HG03439 (cell line): ENCODE measurements at regions not wholly inside any gene's neighbourhood (a gene's known extent, or its start where the extent isn't known, plus 50 kb on each side); places are given as distances from the start of the nearest gene placed in this dataset.

ENCODE experiments used
- ATAC-seq: cut with Tn5 transposase; IDR thresholded peaks from one replicate; pipeline ENCODE4 v1.9.1; 2021; ENCODE audit warnings: mild to moderate bottlenecking, moderate library complexity; ENCODE audit not compliant: unreplicated experiment

GRCh38 chr2:133666621-133667020, 98.4 kb upstream of the NCKAP5 start:
- no peak for ATAC-seq

DNA sequence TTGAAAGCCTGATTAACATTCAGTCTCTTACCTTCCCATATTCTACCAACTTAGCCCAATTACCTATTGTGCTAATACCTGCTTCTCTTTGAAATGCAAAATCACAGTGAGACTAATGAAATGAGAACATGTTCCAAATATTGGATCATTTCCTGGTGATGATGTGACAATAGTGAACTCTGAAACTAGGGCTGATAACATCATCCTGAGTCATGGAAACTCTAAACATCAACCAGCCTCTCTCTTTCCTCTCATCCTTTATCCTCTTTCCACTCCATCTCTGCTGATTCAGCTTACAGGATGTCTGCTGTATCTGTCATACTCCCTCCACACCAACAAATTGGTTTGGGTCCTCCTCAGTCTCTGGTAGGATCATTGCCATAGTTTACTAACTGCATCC, 98.8 kb upstream of the NCKAP5 start:
- no peak for ATAC-seq

DNA sequence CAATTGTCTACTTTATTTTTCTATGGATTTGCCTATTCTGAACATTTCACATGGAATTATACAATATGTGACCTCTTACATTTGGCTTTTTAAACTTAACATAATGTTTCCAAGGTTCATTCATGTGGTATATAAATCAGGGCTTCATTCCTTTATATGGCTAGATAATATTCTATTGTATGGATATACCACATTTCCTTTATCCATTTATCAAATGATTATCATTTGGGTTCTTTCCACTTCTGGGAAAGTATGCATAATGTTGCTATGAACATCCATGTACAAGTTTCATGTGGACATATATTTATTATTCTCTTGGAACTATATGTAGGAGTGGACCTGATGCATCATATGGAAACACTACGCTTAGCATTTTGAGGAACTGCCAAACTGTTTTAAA, 99.7 kb upstream of the NCKAP5 start:
- no peak for ATAC-seq

DNA sequence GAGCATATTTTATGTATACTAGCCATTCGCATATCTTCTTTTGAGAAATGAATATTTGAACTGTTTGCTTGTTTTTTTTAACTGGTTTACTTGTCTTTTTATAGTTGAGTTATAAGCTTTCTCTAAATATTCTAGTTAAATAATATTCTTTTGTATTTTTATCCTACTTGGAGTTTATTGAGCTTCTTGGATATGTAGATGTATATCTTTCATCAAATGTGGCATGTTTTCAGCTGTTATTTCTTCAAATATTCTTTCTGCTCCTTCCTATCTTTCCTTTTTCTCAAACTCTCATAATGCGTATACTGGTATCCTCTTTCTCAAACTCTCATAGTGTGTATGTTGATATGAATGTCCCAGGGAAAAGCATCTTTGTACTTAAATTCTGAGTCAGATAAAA, 100.3 kb upstream of the NCKAP5 start:
- ATAC-seq = no peak

- ATAC-seq = no peak
Measured at GRCh38 chr2:133673305-133673905, 105.1 kb upstream of the NCKAP5 start.

- no peak for ATAC-seq
Measured at GRCh38 chr2:133674066-133674432, 105.8 kb upstream of the NCKAP5 start.

DNA sequence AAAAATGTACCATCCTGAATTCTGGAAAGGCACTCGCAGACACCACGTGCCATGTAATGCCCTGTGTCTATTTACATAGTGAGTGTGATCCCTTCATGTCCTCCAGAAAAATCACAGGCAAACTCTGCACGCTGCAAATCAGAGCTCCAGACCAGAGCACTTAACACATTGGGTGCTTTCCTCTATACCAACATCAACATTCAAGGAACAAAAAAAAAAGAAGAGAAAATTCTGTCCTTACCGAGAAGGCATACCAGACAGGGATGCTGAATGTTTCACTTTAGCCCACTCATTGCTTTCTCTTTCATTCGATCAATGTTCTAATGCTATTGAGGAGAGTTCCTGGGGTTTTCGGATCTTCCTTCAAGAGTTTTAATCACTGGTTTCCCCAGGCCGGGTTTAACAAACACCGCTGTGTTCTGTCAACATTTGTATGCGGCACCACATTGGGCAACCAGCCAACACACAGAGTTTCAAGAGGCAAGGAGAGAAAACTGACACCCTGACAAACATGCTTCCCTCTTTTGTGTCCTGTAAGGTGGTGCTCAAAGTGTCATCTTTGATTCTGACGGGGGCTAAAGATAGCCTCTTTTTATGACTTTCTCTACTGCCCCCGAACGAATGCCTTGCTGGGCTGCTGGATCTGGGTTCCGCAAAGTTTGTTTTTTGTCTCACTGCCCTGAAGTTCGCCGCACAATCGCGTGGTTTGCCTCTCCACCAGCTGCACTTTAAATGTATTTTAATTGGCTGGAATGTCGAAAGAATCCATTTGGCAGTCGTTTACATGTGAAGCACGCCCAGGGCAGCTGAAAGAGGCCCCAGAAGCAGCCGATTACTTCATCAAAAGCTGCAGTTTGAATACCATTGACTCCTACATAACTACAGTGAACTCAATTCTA, 106.4 kb upstream of the NCKAP5 start:
- ATAC-seq = no peak

- ATAC-seq = no peak
Measured at GRCh38 chr2:133676392-133677130, 108.3 kb upstream of the NCKAP5 start.

DNA sequence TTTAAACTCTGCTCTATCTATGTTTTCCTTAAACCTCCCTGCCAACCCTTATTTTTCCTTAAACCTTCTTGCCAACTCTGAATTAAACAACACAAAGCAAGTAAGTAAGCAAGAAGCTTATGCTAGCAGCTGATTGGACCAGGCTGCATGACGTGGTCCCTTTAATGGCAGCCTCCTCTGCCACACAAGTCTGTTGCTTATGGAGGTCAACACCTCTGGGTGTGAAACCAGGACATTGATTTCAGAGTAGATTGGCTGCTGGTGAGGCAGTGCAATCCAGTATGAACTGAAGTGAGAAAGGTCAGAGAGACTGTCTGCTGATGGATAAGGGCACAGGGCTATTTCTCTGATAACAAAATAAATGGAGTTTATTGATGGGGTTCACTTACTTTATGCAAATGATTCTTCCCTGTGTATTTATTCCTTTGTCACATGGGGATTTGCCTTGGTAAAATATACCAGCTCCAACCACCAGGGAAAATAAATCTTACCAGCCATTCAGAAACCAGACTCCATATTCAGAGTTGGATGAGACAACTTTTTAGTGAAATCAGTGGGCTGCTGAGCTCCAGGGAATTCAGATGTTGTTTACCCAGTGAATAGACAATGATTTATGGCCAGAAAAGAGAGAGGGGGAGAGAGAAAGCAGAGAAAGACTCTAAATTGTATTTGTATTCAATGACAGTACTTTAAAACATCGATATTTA, 112.2 kb upstream of the NCKAP5 start:
- no peak for ATAC-seq

GRCh38 chr2:133682347-133682746, 114.1 kb upstream of the NCKAP5 start:
- ATAC-seq = no peak

DNA sequence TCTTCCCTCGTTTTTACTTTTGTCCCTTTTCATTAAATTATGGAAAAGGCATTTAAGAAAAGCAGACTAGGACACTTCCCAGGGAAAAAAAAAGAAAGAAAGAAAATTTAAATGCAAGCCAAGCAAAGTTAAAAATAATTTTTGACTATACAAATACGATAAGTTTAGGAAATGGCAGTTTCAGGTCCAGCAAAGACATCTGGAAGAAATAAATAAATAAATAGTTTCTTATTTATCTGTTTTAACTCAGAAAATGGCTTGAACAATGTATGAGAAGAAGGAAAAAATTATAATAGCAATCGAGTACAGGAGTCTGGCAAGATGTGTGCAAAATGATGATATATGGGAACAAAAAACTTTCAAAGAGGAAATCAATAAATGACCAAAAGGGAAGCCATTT, 114.6 kb upstream of the NCKAP5 start:
- ATAC-seq = no peak

GRCh38 chr2:133685636-133686215, 117.5 kb upstream of the NCKAP5 start:
- no peak for ATAC-seq

DNA sequence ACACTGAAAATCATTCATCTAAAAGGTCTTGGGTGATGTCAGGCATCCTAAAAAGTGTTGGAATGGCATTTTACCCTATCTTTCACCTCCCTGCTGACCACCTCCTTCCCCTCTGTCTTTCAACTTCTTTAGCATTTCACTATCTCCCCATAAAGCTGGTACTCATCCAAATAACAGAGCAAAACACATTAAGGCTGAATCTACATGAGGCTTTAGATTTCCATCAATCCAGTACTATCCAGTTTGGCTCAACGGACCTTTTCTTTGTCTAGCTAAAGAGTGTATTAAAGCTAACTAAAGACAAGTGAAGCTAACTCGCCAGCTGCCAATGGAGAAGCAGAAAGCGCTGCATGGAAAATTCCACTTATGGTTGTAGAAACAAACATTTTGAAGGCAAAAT, 122.5 kb upstream of the NCKAP5 start:
- no peak for ATAC-seq

DNA sequence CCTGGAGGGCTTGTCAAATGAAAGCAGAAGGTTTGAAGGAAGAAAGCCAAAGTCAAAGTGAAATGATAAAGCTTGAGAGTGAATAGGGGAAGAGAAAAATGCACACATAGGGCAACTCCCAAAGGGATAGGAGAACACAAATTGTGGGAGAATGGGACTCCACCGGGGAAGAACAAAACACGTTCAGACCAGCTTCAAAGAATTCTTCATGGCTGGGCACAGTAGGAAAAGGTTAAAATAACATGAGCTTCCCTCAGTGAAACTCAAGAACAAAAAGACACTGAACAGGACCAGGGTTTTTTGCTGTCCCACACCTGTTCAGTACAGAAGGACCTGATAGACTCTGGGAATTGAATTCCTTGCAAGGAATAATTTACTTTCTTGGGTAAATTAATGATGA, 123.1 kb upstream of the NCKAP5 start:
- ATAC-seq = no peak

DNA sequence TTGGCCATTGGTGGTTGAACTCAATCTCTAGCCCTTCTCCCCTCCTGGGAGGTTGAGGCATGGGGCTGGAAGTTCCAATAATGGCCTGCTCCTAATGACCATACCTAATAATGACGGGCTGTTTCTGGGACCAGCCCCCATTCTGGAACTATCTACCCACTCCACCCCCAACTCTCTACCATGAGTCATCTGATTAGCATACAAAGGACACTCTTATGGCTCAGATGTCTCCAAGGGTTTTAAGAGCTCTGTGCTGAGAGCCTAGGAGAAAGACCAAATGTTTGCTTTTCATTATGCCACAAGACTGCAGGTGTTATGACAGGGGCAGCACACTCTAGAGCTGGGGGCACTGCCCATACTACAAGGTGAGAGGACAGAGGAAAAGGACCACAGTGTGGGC, 137.0 kb upstream of the NCKAP5 start:
- ATAC-seq = no peak

DNA sequence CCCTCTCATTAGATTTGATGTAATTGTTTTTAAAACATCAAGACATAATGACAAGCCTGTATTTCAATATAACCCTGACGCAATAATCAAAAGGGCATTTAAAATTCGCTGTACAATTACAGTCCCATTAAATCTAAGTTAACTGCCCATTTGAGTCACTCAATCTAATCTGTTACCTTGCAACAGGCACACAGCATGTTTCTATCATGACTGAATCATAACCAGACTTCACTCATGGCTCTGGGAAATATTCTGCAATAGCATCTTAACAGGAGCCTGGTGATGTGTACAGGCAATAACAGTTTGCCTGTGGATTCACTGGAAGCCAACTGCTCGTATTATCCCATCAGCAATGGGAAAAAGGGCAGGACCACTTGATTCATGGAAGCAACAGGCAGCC, 142.3 kb upstream of the NCKAP5 start:
- no peak for ATAC-seq

DNA sequence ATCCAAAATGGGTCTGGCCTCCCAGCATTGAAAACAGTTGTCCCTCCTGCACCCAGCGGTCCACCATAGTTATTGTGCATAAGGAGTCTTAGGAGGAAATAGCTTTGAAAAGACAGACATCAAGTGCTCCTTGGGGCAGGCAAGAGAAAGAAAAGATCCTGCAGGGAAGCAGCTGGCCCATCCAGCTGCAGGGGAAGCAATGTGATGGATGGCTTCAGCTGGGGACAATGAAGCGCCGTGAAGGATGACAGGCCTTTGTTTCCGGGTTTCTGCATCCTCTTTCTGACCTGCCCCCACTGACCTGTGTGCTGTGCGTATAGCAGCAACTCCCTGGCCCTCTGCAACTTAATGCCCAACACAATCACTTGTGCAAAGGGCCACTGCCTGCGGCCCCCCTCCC, 142.9 kb upstream of the NCKAP5 start:
- no peak for ATAC-seq

GRCh38 chr2:133711806-133712205, 143.5 kb upstream of the NCKAP5 start:
- no peak for ATAC-seq

DNA sequence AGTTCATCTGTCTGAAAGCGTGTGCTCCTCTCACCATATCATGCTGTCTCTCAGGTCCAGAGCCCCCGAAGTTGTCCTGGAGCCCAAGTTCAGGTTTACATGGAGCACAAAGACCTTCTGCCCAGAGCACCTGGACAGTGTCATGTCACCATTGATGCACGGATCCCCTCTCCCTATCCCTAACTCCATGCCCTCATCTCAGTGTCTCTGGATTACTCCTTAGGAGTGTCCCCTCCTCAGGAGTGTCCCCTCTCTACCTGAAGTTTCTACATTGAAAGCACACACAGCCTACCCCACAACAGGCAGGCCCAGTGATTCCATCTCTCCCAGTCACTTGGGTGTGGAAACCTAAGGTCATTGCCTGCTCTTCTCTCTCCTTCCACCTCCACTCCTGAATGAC, 144.1 kb upstream of the NCKAP5 start:
- ATAC-seq = no peak

- no peak for ATAC-seq
Measured at GRCh38 chr2:133713049-133713580, 144.9 kb upstream of the NCKAP5 start.

- no peak for ATAC-seq
Measured at GRCh38 chr2:133716166-133716565, 147.9 kb upstream of the NCKAP5 start.
